KMS-11 (cell line): ENCODE measurements at regions not wholly inside any gene's neighbourhood (a gene's known extent, or its start where the extent isn't known, plus 50 kb on each side); places are given as distances from the start of the nearest gene placed in this dataset.
"Not testable (repeated sequence)": the region's sequence is repeated elsewhere in the genome, so short reads cannot be mapped to it uniquely, and the experiment has no call there.

Experiments
- H2AFZ ChIP-seq: fragments of 200-600 bp; sonication (generic); 2 replicates; pipeline ENCODE4 v1.6.1; 2016; ENCODE audit warnings: antibody characterized with exemption, mixed run types, low read depth
- H3K27ac ChIP-seq: fragments of 200-600 bp; sonication (generic); 2 replicates; pipeline ENCODE4 v1.6.1; 2016; ENCODE audit warnings: mild to moderate bottlenecking, mixed run types
- H3K27me3 ChIP-seq: fragments of 200-600 bp; sonication (generic); 2 replicates; pipeline ENCODE4 v1.6.1; 2017; ENCODE audit warnings: mild to moderate bottlenecking, low read depth, mixed run types, moderate library complexity; ENCODE audit not compliant: insufficient read depth
- H3K36me3 ChIP-seq: fragments of 200-600 bp; sonication (generic); 2 replicates; pipeline ENCODE4 v1.6.1; 2017; ENCODE audit warnings: mild to moderate bottlenecking, mixed run types; ENCODE audit not compliant: insufficient read depth
- H3K4me1 ChIP-seq: fragments of 200-600 bp; sonication (generic); 2 replicates; pipeline ENCODE4 v1.6.1; 2016; ENCODE audit warnings: mild to moderate bottlenecking, low read depth, mixed run types; ENCODE audit not compliant: poor library complexity, severe bottlenecking
- H3K4me2 ChIP-seq: fragments of 200-600 bp; sonication (generic); 2 replicates; pipeline ENCODE4 v1.7.0; 2016; ENCODE audit warnings: mild to moderate bottlenecking, mixed run types
- H3K4me3 ChIP-seq: fragments of 200-600 bp; sonication (generic); IDR thresholded peaks from 2 replicates; pipeline ENCODE4 v1.6.1; 2017; ENCODE audit warnings: low read depth, low read length, mixed read lengths; ENCODE audit not compliant: insufficient read depth
- H3K79me2 ChIP-seq: fragments of 200-600 bp; sonication (generic); 2 replicates; pipeline ENCODE4 v1.6.1; 2016; ENCODE audit warnings: low read depth, mixed run types; ENCODE audit not compliant: insufficient read depth
- H3K9ac ChIP-seq: fragments of 200-600 bp; sonication (generic); 2 replicates; pipeline ENCODE4 v1.6.1; 2016; ENCODE audit warnings: mild to moderate bottlenecking, mixed run types
- H4K20me1 ChIP-seq: fragments of 200-600 bp; sonication (generic); 2 replicates; pipeline ENCODE4 v1.6.1; 2016; ENCODE audit warnings: mild to moderate bottlenecking, mixed run types; ENCODE audit not compliant: insufficient read depth
- CTCF ChIP-seq: fragments of 200-600 bp; sonication (generic); conservative IDR thresholded peaks from 2 replicates; pipeline ENCODE4 v1.6.1; 2017; ENCODE audit warnings: low read depth, mild to moderate bottlenecking, antibody characterized with exemption, low read length, moderate library complexity, mixed read lengths

GRCh38 chr3:61420136-61420759 lies 141.1 kb upstream of the PTPRG start:
- Histone ChIP-seq H3K27me3 (no peaks in the 10 kb centered on the region), H3K27ac (peak overlapping the region; percentile 18; the same call in 1 of the 2 replicates), H3K36me3 (no peaks in the 10 kb centered on the region), H4K20me1 (no peaks in the 10 kb centered on the region), H3K4me1 (peaks cover 15% of the 10 kb centered on the region), H3K4me3 (no peak overlapping the region), H3K79me2 (no peaks in the 10 kb centered on the region), H3K4me2 (peak overlapping the region; percentile 25; the same call in 1 of the 2 replicates), H2AFZ (0 out of 2 replicates have a peak overlapping the region, but pooled peaks have one; percentile 22), H3K9ac (no peak overlapping the region)
- no peak for TF ChIP-seq CTCF

GRCh38 chr3:61422945-61423673 lies 138.3 kb upstream of the PTPRG start:
- Histone ChIP-seq H4K20me1 (no peaks in the 10 kb centered on the region), H3K4me2 (no peak overlapping the region), H3K4me1 (peaks cover 15% of the 10 kb centered on the region), H3K4me3 (no peak overlapping the region), H3K27ac (no peak overlapping the region), H3K9ac (no peak overlapping the region), H3K79me2 (no peaks in the 10 kb centered on the region), H2AFZ (no peak overlapping the region), H3K27me3 (no peaks in the 10 kb centered on the region), H3K36me3 (no peaks in the 10 kb centered on the region)
- TF ChIP-seq CTCF: no peak

GRCh38 chr3:61425356-61425755 lies 136.0 kb upstream of the PTPRG start:
- H3K27me3 ChIP-seq: no peaks in the 10 kb centered on the region
- H3K4me2 ChIP-seq: no peak overlapping the region
- no peaks in the 10 kb centered on the region for H3K36me3 ChIP-seq
- no peak overlapping the region for H3K4me3 ChIP-seq
- H3K4me1 ChIP-seq: peaks cover 7% of the 10 kb centered on the region
- no peak overlapping the region for H3K9ac ChIP-seq
- H2AFZ ChIP-seq: no peak overlapping the region
- no peak for TF ChIP-seq CTCF
- no peak overlapping the region for H3K27ac ChIP-seq
- no peaks in the 10 kb centered on the region for H4K20me1 ChIP-seq
- no peaks in the 10 kb centered on the region for H3K79me2 ChIP-seq

GRCh38 chr3:61429106-61429505 lies 132.3 kb upstream of the PTPRG start:
- Histone ChIP-seq H2AFZ (no peak overlapping the region), H4K20me1 (no peaks in the 10 kb centered on the region), H3K27ac (no peak overlapping the region), H3K9ac (no peak overlapping the region), H3K4me1 (no peaks in the 10 kb centered on the region), H3K79me2 (no peaks in the 10 kb centered on the region), H3K36me3 (no peaks in the 10 kb centered on the region), H3K4me3 (no peak overlapping the region), H3K4me2 (no peak overlapping the region), H3K27me3 (no peaks in the 10 kb centered on the region)
- TF ChIP-seq CTCF: no peak

- not testable (repeated sequence) for H3K9ac ChIP-seq, H3K4me2 ChIP-seq, H2AFZ ChIP-seq, H3K36me3 ChIP-seq, H3K4me1 ChIP-seq, H3K27me3 ChIP-seq, H3K79me2 ChIP-seq, H3K27ac ChIP-seq, H4K20me1 ChIP-seq, H3K4me3 ChIP-seq
Measured at GRCh38 chr3:61434901-61435300, 126.5 kb upstream of the PTPRG start.

GRCh38 chr3:61435361-61435760 lies 126.0 kb upstream of the PTPRG start:
- not testable (repeated sequence) for H3K27me3 ChIP-seq, H3K9ac ChIP-seq, H3K4me3 ChIP-seq, H3K4me2 ChIP-seq, H3K79me2 ChIP-seq, H3K27ac ChIP-seq, H4K20me1 ChIP-seq, H3K36me3 ChIP-seq, H2AFZ ChIP-seq, H3K4me1 ChIP-seq
